ENCODE measurements at regions not wholly inside any gene's neighbourhood (a gene's known extent, or its start where the extent isn't known, plus 50 kb on each side); places are given as distances from the start of the nearest gene placed in this dataset.

DNA sequence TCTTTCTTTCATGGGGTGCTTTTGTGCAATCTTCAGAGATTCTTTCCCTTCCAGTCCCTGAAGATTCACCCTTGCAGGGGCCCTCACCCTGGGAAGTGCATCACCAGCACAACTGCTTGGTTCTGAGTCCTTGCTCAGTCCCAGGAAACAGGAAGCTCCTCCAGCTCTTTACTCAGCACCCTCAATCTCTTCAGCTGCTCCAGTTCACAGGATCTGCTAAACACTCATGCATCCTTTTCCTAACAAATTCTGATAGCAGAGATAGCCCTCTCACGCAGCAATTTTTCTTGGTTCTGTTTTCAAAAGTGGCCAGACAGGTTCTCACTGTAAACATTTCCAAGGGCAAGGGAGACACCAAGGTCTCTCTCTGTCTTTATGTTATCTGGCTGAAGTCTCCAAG is 823.1 kb downstream of the LIG4 start:
- Mint-ChIP-seq H3K4me1 (peaks cover 15% of the 10 kb centered on the region), H3K36me3 (ENCODE audit: low read depth) (no peaks in the 10 kb centered on the region), H3K27ac (ENCODE audit: unreplicated experiment) (no peak overlapping the region), H3K27me3 (ENCODE audit: low read depth) (no peaks in the 10 kb centered on the region), H3K4me3 (no peak overlapping the region), H3K9me3 (peaks cover 4% of the 10 kb centered on the region)
- TF ChIP-seq, protein P1, sequence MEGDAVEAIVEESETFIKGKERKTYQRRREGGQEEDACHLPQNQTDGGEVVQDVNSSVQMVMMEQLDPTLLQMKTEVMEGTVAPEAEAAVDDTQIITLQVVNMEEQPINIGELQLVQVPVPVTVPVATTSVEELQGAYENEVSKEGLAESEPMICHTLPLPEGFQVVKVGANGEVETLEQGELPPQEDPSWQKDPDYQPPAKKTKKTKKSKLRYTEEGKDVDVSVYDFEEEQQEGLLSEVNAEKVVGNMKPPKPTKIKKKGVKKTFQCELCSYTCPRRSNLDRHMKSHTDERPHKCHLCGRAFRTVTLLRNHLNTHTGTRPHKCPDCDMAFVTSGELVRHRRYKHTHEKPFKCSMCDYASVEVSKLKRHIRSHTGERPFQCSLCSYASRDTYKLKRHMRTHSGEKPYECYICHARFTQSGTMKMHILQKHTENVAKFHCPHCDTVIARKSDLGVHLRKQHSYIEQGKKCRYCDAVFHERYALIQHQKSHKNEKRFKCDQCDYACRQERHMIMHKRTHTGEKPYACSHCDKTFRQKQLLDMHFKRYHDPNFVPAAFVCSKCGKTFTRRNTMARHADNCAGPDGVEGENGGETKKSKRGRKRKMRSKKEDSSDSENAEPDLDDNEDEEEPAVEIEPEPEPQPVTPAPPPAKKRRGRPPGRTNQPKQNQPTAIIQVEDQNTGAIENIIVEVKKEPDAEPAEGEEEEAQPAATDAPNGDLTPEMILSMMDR (conservative IDR thresholded peaks at IDR 0.05) = no peak
- no peak for DNase-seq (ENCODE audit: low read depth, low spot score)

- no peak for DNase-seq (ENCODE audit: low read depth, low spot score)
- Mint-ChIP-seq H3K27ac (ENCODE audit: unreplicated experiment) (no peak overlapping the region), H3K27me3 (ENCODE audit: low read depth) (no peaks in the 10 kb centered on the region), H3K36me3 (ENCODE audit: low read depth) (no peaks in the 10 kb centered on the region), H3K4me1 (peaks cover 17% of the 10 kb centered on the region), H3K9me3 (no peaks in the 10 kb centered on the region), H3K4me3 (no peak overlapping the region)
- TF ChIP-seq, protein P1 (conservative IDR thresholded peaks at IDR 0.05) = no peak
These were observed 819.6 kb upstream of the ARGLU1 start for GRCh38 chr13:107387525-107387924.

DNA sequence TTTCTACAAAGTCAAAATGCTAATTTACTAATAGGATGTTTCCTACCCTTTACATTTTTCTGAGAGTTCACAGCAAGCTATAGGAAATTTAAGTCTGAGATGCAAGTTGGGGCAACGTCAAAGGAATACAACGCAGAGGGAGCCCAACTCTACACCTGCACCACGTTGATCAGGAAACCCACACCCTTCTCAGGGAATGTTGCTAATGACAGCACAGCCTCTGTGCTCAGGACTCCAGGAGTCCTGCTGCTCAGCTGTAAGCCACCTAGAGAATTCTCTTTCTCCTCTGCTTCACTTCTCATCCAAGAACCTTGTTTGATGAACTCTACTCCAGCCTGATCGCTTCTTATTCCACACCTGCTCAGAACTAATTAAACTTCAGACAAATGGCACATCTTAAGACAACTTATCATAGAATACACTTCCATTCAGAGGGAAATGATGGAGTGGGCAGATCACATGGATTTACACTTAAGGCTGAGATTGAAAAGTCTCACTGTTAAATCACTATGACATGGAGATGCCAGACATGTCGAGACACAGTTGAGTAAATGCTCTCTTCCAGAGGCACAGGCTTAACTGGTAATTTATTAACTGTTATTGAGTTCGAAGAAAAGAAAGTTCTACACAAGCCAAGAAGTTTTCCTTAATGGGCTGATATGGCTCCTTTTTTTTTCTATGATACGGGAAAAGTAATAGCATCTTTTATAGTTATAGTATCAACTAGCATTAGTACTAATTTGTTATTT is 811.6 kb upstream of the ARGLU1 start:
- DNase-seq (ENCODE audit: low read depth, low spot score) = no peak
- Mint-ChIP-seq H3K9me3 (no peaks in the 10 kb centered on the region), H3K36me3 (ENCODE audit: low read depth) (no peaks in the 10 kb centered on the region), H3K4me3 (no peak overlapping the region), H3K27me3 (ENCODE audit: low read depth) (no peaks in the 10 kb centered on the region), H3K27ac (ENCODE audit: unreplicated experiment) (no peak overlapping the region), H3K4me1 (peaks cover 20% of the 10 kb centered on the region)
- TF ChIP-seq, protein P1 (conservative IDR thresholded peaks at IDR 0.05) = no peak

GRCh38 chr13:107376341-107377125 is 808.6 kb upstream of the ARGLU1 start:
- H3K9me3 Mint-ChIP-seq = no peaks in the 10 kb centered on the region
- no peaks in the 10 kb centered on the region for H3K36me3 Mint-ChIP-seq (ENCODE audit: low read depth)
- no peak for DNase-seq (ENCODE audit: low read depth, low spot score)
- H3K27me3 Mint-ChIP-seq (ENCODE audit: low read depth) = no peaks in the 10 kb centered on the region
- no peak overlapping the region for H3K27ac Mint-ChIP-seq (ENCODE audit: unreplicated experiment)
- H3K4me3 Mint-ChIP-seq = no peak overlapping the region
- H3K4me1 Mint-ChIP-seq = peaks cover 26% of the 10 kb centered on the region
- TF ChIP-seq, protein P1 (conservative IDR thresholded peaks at IDR 0.05) = no peak

DNA sequence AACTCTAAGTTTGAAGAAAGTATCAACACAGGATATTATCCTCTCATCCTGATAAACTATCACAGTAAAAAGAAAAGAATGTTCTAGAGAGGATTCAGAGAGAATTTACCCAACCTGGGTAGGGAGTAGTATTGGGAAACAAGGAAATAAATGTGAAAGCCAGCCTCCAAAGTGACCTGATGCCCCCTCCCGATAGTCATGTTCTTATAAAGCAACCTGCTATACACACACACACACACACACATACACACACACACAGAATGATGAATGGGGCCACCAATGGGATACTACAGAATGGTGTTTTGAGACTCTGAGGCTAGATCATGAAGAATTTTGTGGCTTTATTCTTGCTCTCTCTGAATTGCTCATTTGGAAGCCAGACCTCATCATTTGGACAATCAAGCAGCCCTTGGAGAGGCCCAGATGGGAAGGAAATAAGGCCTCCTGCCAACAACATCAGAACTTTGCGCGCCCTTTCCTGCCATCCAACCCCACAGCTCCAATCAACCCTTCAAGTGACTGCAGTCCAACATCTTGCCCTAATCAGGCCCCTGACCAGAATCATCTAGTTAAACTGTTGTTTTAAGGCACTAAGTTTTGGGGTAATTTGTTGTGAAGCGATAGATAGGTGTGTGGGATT is 807.9 kb upstream of the ARGLU1 start:
- H3K36me3 Mint-ChIP-seq (ENCODE audit: low read depth) = no peaks in the 10 kb centered on the region

More for the DNA sequence above, 807.9 kb upstream of the ARGLU1 start:
- Mint-ChIP-seq H3K4me3 (no peak overlapping the region), H3K4me1 (peaks cover 26% of the 10 kb centered on the region), H3K9me3 (no peaks in the 10 kb centered on the region), H3K27ac (ENCODE audit: unreplicated experiment) (no peak overlapping the region), H3K27me3 (ENCODE audit: low read depth) (no peaks in the 10 kb centered on the region)
- TF ChIP-seq, protein P1 (conservative IDR thresholded peaks at IDR 0.05) = no peak
- DNase-seq (ENCODE audit: low read depth, low spot score) = no peak

Measured in neural crest cell (in vitro differentiated cells).